MM.1S (cell line): ENCODE measurements at regions not wholly inside any gene's neighbourhood (a gene's known extent, or its start where the extent isn't known, plus 50 kb on each side); places are given as distances from the start of the nearest gene placed in this dataset.

ENCODE experiments used
- EZH2 ChIP-seq: fragments of 300-600 bp; sonication (generic); optimal IDR thresholded peaks from 2 replicates; pipeline ENCODE3; 2017; ENCODE audit warnings: low read depth, mild to moderate bottlenecking, antibody characterized with exemption, low read length, mixed read lengths
- EZH2phosphoT487 ChIP-seq: fragments of 300-600 bp; sonication (generic); IDR thresholded peaks from 2 replicates; pipeline ENCODE4 v1.6.1; 2018; ENCODE audit warnings: antibody characterized with exemption, low read length
- TF ChIP-seq, protein P1 (sequence below): fragments of 300-600 bp; sonication (generic); IDR thresholded peaks from 2 replicates; pipeline ENCODE4 v1.5.1; 2016; ENCODE audit warnings: antibody characterized with exemption, low read length, mixed read lengths

DNA sequence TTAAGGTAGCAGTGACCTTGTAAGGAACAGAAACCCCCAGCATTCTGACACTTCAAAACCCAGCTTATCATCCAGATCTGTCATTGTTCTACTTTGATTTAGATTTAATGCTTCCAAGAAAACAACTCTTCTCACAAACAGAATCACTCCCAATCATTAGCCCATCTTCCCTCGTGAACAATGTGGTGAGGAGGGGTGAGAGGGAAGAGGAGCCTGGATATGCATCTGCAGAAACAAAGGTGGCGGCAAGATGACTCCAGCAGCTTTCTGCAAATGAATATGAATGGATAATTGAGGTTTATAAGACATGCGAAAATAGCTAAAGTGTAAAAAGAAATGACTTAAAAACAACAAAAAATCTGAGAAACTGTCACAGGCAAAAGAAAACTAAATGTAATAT, 859.9 kb upstream of the SLC10A2 start:
- TF ChIP-seq, protein P1, sequence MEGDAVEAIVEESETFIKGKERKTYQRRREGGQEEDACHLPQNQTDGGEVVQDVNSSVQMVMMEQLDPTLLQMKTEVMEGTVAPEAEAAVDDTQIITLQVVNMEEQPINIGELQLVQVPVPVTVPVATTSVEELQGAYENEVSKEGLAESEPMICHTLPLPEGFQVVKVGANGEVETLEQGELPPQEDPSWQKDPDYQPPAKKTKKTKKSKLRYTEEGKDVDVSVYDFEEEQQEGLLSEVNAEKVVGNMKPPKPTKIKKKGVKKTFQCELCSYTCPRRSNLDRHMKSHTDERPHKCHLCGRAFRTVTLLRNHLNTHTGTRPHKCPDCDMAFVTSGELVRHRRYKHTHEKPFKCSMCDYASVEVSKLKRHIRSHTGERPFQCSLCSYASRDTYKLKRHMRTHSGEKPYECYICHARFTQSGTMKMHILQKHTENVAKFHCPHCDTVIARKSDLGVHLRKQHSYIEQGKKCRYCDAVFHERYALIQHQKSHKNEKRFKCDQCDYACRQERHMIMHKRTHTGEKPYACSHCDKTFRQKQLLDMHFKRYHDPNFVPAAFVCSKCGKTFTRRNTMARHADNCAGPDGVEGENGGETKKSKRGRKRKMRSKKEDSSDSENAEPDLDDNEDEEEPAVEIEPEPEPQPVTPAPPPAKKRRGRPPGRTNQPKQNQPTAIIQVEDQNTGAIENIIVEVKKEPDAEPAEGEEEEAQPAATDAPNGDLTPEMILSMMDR: no peak
- TF ChIP-seq EZH2 (no peak), EZH2phosphoT487 (no peak)
